DOHH2 (cell line): ENCODE measurements at regions not wholly inside any gene's neighbourhood (a gene's known extent, or its start where the extent isn't known, plus 50 kb on each side); places are given as distances from the start of the nearest gene placed in this dataset.

Experiments used
- EZH2phosphoT487 ChIP-seq: fragments of 200-600 bp; sonication (generic); IDR thresholded peaks from 2 replicates; pipeline ENCODE4 v1.6.1; 2017; ENCODE audit warnings: borderline replicate concordance, mild to moderate bottlenecking, antibody characterized with exemption, low read length, moderate library complexity, mixed read lengths
- TF ChIP-seq, protein P1 (sequence below): fragments of 200-600 bp; sonication (generic); IDR thresholded peaks from one replicate; pipeline ENCODE4 v1.5.1; 2014; ENCODE audit warnings: antibody characterized with exemption, mild to moderate bottlenecking, low read depth, low read length; ENCODE audit not compliant: poor library complexity, severe bottlenecking

DNA sequence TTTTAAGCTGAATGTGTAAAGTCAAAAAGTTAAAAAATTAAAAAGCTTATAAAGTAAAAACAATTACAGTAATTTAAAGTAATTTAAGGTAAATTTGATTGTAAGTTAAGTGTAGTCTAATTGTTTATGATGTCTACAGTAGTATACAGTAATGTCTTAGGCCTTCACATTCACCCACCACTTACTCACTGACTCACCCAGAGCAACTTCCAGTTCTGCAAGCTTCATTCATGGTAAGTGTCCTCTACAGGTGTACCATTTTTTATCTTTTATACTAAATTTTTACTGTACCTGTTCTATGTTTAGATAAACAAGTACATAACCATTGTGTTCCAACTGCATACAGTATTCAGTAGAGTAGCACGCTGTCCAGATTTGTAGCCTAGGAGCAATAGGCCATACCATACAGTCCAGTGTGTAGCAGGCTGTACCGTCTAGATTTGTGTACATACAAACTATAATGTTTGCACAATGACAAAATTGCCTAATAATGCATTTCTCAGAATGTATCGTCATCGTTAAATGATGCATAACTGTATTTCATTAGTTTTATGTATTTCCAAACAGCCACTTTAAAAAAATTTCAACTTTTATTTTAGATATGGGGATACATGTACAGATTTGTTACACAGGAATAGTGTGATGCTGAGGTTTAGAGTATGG, 319.3 kb downstream of the DYSF start:
- TF ChIP-seq, protein P1, sequence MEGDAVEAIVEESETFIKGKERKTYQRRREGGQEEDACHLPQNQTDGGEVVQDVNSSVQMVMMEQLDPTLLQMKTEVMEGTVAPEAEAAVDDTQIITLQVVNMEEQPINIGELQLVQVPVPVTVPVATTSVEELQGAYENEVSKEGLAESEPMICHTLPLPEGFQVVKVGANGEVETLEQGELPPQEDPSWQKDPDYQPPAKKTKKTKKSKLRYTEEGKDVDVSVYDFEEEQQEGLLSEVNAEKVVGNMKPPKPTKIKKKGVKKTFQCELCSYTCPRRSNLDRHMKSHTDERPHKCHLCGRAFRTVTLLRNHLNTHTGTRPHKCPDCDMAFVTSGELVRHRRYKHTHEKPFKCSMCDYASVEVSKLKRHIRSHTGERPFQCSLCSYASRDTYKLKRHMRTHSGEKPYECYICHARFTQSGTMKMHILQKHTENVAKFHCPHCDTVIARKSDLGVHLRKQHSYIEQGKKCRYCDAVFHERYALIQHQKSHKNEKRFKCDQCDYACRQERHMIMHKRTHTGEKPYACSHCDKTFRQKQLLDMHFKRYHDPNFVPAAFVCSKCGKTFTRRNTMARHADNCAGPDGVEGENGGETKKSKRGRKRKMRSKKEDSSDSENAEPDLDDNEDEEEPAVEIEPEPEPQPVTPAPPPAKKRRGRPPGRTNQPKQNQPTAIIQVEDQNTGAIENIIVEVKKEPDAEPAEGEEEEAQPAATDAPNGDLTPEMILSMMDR = no peak
- no peak for TF ChIP-seq EZH2phosphoT487
